GM23338 (cell line): ENCODE measurements at regions not wholly inside any gene's neighbourhood (a gene's known extent, or its start where the extent isn't known, plus 50 kb on each side); places are given as distances from the start of the nearest gene placed in this dataset.

Experiments used
- ATAC-seq: fragments of 200-7000 bp; cut with Tn5 transposase; 3 replicates; pipeline ENCODE4 v1.9.1; 2020
- DNase-seq: peaks from one replicate; pipeline ENCODE4 v3.0.0-alpha.2; 2015; ENCODE audit warnings: low spot score
- H2AFZ ChIP-seq: fragments of 200-600 bp; sonication (generic); 2 replicates; pipeline ENCODE4 v1.8.0; 2016; ENCODE audit warnings: antibody characterized with exemption, mild to moderate bottlenecking, moderate library complexity
- H3F3A ChIP-seq: fragments of 200-600 bp; sonication (generic); replicated peaks from 2 replicates; pipeline ENCODE4 v1.8.0; 2017; ENCODE audit warnings: antibody characterized with exemption, mixed run types, low read depth
- H3K27ac ChIP-seq: fragments of 200-600 bp; sonication (generic); 2 replicates; pipeline ENCODE4 v1.6.1; 2016; ENCODE audit warnings: low read depth
- H3K27me3 ChIP-seq: fragments of 200-600 bp; sonication (generic); 2 replicates; pipeline ENCODE4 v1.8.0; 2016; ENCODE audit warnings: mild to moderate bottlenecking, mixed run types, moderate library complexity; ENCODE audit not compliant: insufficient read depth
- H3K36me3 ChIP-seq: fragments of 200-600 bp; sonication (generic); 2 replicates; pipeline ENCODE4 v1.8.0; 2016; ENCODE audit warnings: mild to moderate bottlenecking; ENCODE audit not compliant: insufficient read depth
- H3K4me1 ChIP-seq: fragments of 200-600 bp; sonication (generic); 2 replicates; pipeline ENCODE4 v1.8.0; 2016; ENCODE audit warnings: mild to moderate bottlenecking, moderate library complexity; ENCODE audit not compliant: insufficient read depth
- H3K4me2 ChIP-seq: fragments of 200-600 bp; sonication (generic); 2 replicates; pipeline ENCODE4 v1.7.1; 2017; ENCODE audit warnings: mixed run types
- H3K4me3 ChIP-seq: fragments of 200-600 bp; sonication (generic); 2 replicates; pipeline ENCODE4 v1.6.1; 2016; ENCODE audit warnings: mixed run types
- H3K79me2 ChIP-seq: fragments of 200-600 bp; sonication (generic); replicated peaks from 2 replicates; pipeline ENCODE4 v1.8.0; 2017; ENCODE audit warnings: mild to moderate bottlenecking; ENCODE audit not compliant: insufficient read depth
- H3K9me2 ChIP-seq: fragments of 200-600 bp; sonication (generic); 2 replicates; pipeline ENCODE4 v1.8.0; 2017; ENCODE audit not compliant: insufficient read depth
- H4K20me1 ChIP-seq: fragments of 200-600 bp; sonication (generic); replicated peaks from 2 replicates; pipeline ENCODE4 v1.8.0; 2017; ENCODE audit warnings: mild to moderate bottlenecking; ENCODE audit not compliant: insufficient read depth
- H3K27ac Mint-ChIP-seq: 2 replicates; pipeline ENCODE4 v1.8.0; 2020; ENCODE audit warnings: inconsistent platforms, mild to moderate bottlenecking, moderate library complexity, mixed read lengths
- H3K27me3 Mint-ChIP-seq: 3 replicates; pipeline ENCODE4 v1.8.0; 2022; ENCODE audit warnings: low read depth, mild to moderate bottlenecking, moderate library complexity, mixed read lengths, inconsistent platforms; ENCODE audit not compliant: insufficient read depth, poor library complexity
- H3K36me3 Mint-ChIP-seq: 3 replicates; pipeline ENCODE4 v1.8.0; 2021; ENCODE audit warnings: low read depth, mild to moderate bottlenecking, inconsistent platforms, moderate library complexity, mixed read lengths
- H3K4me1 Mint-ChIP-seq: 3 replicates; pipeline ENCODE4 v1.8.0; 2020; ENCODE audit warnings: mild to moderate bottlenecking, inconsistent platforms, mixed read lengths
- H3K4me3 Mint-ChIP-seq: 3 replicates; pipeline ENCODE4 v1.8.0; 2021; ENCODE audit warnings: moderate library complexity, mild to moderate bottlenecking, inconsistent platforms, mixed read lengths
- H3K9me3 Mint-ChIP-seq: 3 replicates; pipeline ENCODE4 v1.8.0; 2020; ENCODE audit warnings: moderate library complexity, mild to moderate bottlenecking, inconsistent platforms, mixed read lengths
- CREB1 ChIP-seq: fragments of 250-450 bp; sonication (Bioruptor Pico); IDR thresholded peaks from 2 replicates; pipeline ENCODE4 v1.5.0; 2020; ENCODE audit warnings: low read depth, mild to moderate bottlenecking, moderate library complexity
- CTCF ChIP-seq, 2 experiments: fragments of 200-600 bp in 1 of 2; sonication (generic) in 1 of 2; conservative IDR thresholded peaks; 2 replicates each; pipeline versions ENCODE4 v1.5.1 to v1.6.1; 2016 to 2017; ENCODE audit warnings: antibody characterized with exemption in 2 of 2, low read depth in 2 of 2, mild to moderate bottlenecking in 2 of 2, moderate library complexity in 1 of 2
- ETS1 ChIP-seq: IDR thresholded peaks from 2 replicates; pipeline ENCODE4 v1.6.1; 2016; ENCODE audit warnings: antibody characterized with exemption
- EZH2 ChIP-seq: fragments of 200-600 bp; sonication (generic); IDR thresholded peaks from one replicate; pipeline ENCODE4 v1.8.0; 2017; ENCODE audit warnings: antibody characterized with exemption, mild to moderate bottlenecking, low read depth; ENCODE audit not compliant: unreplicated experiment
- NANOG ChIP-seq: IDR thresholded peaks from 2 replicates; pipeline ENCODE4 v1.6.1; 2016; ENCODE audit warnings: antibody characterized with exemption, borderline replicate concordance
- POLR2AphosphoS5 ChIP-seq: IDR thresholded peaks from 2 replicates; pipeline ENCODE4 v1.6.1; 2016; ENCODE audit warnings: antibody characterized with exemption, low read depth
- REST ChIP-seq: IDR thresholded peaks from one replicate; pipeline ENCODE4 v1.6.1; 2018; ENCODE audit warnings: antibody characterized with exemption; ENCODE audit not compliant: unreplicated experiment
- STAT1 ChIP-seq: IDR thresholded peaks from one replicate; pipeline ENCODE4 v1.6.1; 2016; ENCODE audit warnings: antibody characterized with exemption; ENCODE audit not compliant: unreplicated experiment
- ZNF114 ChIP-seq: fragments of 250-450 bp; sonication (Bioruptor Pico); IDR thresholded peaks from 2 replicates; pipeline ENCODE4 v1.5.0; 2020; ENCODE audit warnings: mild to moderate bottlenecking, moderate library complexity
- ZNF331 ChIP-seq: fragments of 250-450 bp; sonication (Bioruptor Pico); IDR thresholded peaks from 2 replicates; pipeline ENCODE4 v1.5.0; 2020; ENCODE audit warnings: low read depth, mild to moderate bottlenecking, moderate library complexity
- TF ChIP-seq, protein P1 (sequence below): fragments of 250-450 bp; sonication (Bioruptor Pico); IDR thresholded peaks from 2 replicates; pipeline ENCODE4 v1.5.0; 2020; ENCODE audit warnings: mild to moderate bottlenecking, moderate library complexity

- no peak for TF ChIP-seq POLR2AphosphoS5
- TF ChIP-seq CREB1 (CRISPR knock-in tag) = no peak
Observed at GRCh38 chr6:2554651-2555260, 196.0 kb downstream of the MYLK4 start (continued).

DNA sequence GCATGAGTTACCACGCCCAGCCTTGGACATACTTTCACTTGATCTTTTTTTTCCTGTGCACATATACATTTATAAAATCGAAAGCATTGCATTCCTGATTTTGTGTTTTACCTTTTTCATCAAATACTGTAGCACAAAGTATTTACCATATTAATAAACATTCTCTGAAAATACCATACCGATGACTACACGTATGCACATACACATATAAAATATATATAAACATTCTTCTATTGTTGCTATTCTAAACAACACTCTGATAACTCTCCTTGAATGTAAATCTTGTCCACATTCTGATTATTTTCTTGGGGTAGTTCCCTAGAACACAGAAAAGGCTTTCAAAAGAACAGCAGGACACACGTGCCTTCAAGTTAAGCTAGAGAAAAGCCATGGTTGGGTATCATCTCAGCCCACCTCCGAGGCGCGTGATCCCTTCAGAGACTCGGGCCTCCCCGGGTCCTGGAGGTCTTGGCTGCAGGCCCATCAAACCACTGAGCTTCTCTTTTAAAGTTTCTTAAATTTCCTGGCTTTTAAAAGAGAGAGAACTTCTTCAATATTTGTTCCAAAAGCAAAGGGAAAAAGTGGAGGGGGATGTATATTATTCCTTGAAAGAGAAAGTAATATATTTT, 198.1 kb downstream of the MYLK4 start:
- H3K27me3 ChIP-seq = no peaks in the 10 kb centered on the region
- H3K4me1 ChIP-seq = no peaks in the 10 kb centered on the region
- H3K4me3 ChIP-seq = no peak overlapping the region
- Mint-ChIP-seq H3K4me3 (no peak overlapping the region), H3K36me3 (no peaks in the 10 kb centered on the region), H3K4me1 (peaks cover 3% of the 10 kb centered on the region; the same call in 1 of the 3 replicates), H3K27ac (no peak overlapping the region), H3K9me3 (peaks cover 9% of the 10 kb centered on the region), H3K27me3 (peaks cover 4% of the 10 kb centered on the region)
- no peak overlapping the region for H2AFZ ChIP-seq
- no peak for TF ChIP-seq REST
- no peak for TF ChIP-seq EZH2
- TF ChIP-seq ZNF114 = no peak
- TF ChIP-seq NANOG = no peak
- TF ChIP-seq ETS1 = no peak
- TF ChIP-seq, protein P1, sequence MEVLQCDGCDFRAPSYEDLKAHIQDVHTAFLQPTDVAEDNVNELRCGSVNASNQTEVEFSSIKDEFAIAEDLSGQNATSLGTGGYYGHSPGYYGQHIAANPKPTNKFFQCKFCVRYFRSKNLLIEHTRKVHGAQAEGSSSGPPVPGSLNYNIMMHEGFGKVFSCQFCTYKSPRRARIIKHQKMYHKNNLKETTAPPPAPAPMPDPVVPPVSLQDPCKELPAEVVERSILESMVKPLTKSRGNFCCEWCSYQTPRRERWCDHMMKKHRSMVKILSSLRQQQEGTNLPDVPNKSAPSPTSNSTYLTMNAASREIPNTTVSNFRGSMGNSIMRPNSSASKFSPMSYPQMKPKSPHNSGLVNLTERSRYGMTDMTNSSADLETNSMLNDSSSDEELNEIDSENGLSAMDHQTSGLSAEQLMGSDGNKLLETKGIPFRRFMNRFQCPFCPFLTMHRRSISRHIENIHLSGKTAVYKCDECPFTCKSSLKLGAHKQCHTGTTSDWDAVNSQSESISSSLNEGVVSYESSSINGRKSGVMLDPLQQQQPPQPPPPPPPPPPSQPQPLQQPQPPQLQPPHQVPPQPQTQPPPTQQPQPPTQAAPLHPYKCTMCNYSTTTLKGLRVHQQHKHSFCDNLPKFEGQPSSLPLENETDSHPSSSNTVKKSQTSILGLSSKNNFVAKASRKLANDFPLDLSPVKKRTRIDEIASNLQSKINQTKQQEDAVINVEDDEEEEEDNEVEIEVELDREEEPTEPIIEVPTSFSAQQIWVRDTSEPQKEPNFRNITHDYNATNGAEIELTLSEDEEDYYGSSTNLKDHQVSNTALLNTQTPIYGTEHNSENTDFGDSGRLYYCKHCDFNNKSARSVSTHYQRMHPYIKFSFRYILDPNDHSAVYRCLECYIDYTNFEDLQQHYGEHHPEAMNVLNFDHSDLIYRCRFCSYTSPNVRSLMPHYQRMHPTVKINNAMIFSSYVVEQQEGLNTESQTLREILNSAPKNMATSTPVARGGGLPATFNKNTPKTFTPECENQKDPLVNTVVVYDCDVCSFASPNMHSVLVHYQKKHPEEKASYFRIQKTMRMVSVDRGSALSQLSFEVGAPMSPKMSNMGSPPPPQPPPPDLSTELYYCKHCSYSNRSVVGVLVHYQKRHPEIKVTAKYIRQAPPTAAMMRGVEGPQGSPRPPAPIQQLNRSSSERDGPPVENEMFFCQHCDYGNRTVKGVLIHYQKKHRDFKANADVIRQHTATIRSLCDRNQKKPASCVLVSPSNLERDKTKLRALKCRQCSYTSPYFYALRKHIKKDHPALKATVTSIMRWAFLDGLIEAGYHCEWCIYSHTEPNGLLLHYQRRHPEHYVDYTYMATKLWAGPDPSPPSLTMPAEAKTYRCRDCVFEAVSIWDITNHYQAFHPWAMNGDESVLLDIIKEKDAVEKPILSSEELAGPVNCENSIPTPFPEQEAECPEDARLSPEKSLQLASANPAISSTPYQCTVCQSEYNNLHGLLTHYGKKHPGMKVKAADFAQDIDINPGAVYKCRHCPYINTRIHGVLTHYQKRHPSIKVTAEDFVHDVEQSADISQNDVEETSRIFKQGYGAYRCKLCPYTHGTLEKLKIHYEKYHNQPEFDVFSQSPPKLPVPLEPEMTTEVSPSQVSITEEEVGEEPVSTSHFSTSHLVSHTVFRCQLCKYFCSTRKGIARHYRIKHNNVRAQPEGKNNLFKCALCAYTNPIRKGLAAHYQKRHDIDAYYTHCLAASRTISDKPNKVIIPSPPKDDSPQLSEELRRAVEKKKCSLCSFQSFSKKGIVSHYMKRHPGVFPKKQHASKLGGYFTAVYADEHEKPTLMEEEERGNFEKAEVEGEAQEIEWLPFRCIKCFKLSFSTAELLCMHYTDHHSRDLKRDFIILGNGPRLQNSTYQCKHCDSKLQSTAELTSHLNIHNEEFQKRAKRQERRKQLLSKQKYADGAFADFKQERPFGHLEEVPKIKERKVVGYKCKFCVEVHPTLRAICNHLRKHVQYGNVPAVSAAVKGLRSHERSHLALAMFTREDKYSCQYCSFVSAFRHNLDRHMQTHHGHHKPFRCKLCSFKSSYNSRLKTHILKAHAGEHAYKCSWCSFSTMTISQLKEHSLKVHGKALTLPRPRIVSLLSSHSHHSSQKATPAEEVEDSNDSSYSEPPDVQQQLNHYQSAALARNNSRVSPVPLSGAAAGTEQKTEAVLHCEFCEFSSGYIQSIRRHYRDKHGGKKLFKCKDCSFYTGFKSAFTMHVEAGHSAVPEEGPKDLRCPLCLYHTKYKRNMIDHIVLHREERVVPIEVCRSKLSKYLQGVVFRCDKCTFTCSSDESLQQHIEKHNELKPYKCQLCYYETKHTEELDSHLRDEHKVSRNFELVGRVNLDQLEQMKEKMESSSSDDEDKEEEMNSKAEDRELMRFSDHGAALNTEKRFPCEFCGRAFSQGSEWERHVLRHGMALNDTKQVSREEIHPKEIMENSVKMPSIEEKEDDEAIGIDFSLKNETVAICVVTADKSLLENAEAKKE (CRISPR knock-in tag) = no peak
- no peak for TF ChIP-seq POLR2AphosphoS5
- no peak for TF ChIP-seq CTCF (conservative IDR thresholded peaks at IDR 0.05; ENCODE audit: low read depth in 2 of 2)
- TF ChIP-seq STAT1 = no peak
- no peak for TF ChIP-seq ZNF331 (CRISPR knock-in tag)
- H3K9me2 ChIP-seq = no peaks in the 10 kb centered on the region; the same call in 1 of the 2 replicates
- ATAC-seq (no peak), DNase-seq (no peak)
- no peak overlapping the region for H3K27ac ChIP-seq
- H3F3A ChIP-seq = no peaks in the 10 kb centered on the region
- H3K4me2 ChIP-seq = no peak overlapping the region
- no peaks in the 10 kb centered on the region for H3K79me2 ChIP-seq
- H4K20me1 ChIP-seq = no peaks in the 10 kb centered on the region
- H3K36me3 ChIP-seq = no peaks in the 10 kb centered on the region
